ENCODE measurements at regions not wholly inside any gene's neighbourhood (a gene's known extent, or its start where the extent isn't known, plus 50 kb on each side); places are given as distances from the start of the nearest gene placed in this dataset.

DNA sequence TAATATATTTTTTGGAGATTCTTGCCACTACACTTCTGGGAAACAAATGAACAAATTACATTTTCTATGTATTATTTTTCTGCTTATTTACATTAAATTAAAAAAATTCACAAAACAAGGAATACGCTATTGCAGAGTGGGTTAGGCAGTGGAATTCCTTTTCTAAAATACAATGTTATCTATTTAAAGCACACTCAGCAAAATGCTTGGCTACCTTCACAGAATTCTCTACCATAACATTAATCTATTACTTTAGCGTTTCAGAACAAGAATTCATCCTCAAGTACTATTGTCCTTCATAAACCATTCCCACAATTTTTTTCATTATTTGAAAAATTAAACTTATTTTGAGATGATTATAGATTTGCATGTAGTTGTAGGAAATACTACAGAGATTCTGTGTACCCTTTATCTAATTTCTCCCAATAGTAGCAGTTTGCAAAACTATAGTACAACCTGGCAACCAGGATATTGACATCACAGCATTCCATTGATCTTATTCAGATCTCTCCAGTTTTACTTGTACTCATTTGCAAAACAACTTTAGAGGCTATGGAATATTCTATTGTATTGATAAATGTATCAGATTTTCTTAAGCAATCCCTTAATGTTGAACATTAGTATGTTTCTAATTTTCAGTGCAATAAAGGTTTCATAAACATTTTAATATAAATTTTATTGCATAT lies 120.9 kb downstream of the DLEU7 start:
- no peaks in the 10 kb centered on the region for H3K79me2 ChIP-seq (ENCODE audit: control insufficient read depth, insufficient read depth, low read length)
- H3K27me3 ChIP-seq (ENCODE audit: control insufficient read depth, insufficient read depth, low read length), result no peaks in the 10 kb centered on the region
- no peaks in the 10 kb centered on the region for H3K4me1 ChIP-seq (ENCODE audit: control insufficient read depth, extremely low read depth, insufficient read depth, low read length)
- H3K9ac ChIP-seq (ENCODE audit: insufficient read depth, low read length), result no peak overlapping the region
- no peak overlapping the region for H3K4me3 ChIP-seq (replicated peaks in 1 of 4; ENCODE audit: control extremely low read depth in 1 of 4, insufficient read depth in 1 of 4, low read depth in 3 of 4, low read length in 4 of 4)
- no peak overlapping the region for H3K4me2 ChIP-seq (ENCODE audit: extremely low read depth, insufficient read depth, low read length)
- H3K9me3 ChIP-seq (ENCODE audit: control insufficient read depth, insufficient read depth, low read depth, low read length), result no peaks in the 10 kb centered on the region
- no peaks in the 10 kb centered on the region for H3K36me3 ChIP-seq (ENCODE audit: control insufficient read depth, insufficient read depth, low read length)
- DNase-seq (ENCODE audit: low read depth in 2 of 2), result peak in 1 of 2 donors; percentile 31
- no peak for TF ChIP-seq EZH2 (IDR thresholded peaks at IDR 0.05; ENCODE audit: low read length, missing control alignments)
- TF ChIP-seq, protein P1, sequence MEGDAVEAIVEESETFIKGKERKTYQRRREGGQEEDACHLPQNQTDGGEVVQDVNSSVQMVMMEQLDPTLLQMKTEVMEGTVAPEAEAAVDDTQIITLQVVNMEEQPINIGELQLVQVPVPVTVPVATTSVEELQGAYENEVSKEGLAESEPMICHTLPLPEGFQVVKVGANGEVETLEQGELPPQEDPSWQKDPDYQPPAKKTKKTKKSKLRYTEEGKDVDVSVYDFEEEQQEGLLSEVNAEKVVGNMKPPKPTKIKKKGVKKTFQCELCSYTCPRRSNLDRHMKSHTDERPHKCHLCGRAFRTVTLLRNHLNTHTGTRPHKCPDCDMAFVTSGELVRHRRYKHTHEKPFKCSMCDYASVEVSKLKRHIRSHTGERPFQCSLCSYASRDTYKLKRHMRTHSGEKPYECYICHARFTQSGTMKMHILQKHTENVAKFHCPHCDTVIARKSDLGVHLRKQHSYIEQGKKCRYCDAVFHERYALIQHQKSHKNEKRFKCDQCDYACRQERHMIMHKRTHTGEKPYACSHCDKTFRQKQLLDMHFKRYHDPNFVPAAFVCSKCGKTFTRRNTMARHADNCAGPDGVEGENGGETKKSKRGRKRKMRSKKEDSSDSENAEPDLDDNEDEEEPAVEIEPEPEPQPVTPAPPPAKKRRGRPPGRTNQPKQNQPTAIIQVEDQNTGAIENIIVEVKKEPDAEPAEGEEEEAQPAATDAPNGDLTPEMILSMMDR (conservative IDR thresholded peaks at IDR 0.05 in 1 of 2, IDR thresholded peaks at IDR 0.05 in 1 of 2; ENCODE audit: low read depth in 1 of 2, low read length in 2 of 2), result no peak
- H3K27ac ChIP-seq (ENCODE audit: insufficient read depth, low read length), result no peak overlapping the region
- H2AFZ ChIP-seq (ENCODE audit: low read length), result no peak overlapping the region
- no peaks in the 10 kb centered on the region for H4K20me1 ChIP-seq (ENCODE audit: control insufficient read depth, extremely low read depth, insufficient read depth, low read length)

DNA sequence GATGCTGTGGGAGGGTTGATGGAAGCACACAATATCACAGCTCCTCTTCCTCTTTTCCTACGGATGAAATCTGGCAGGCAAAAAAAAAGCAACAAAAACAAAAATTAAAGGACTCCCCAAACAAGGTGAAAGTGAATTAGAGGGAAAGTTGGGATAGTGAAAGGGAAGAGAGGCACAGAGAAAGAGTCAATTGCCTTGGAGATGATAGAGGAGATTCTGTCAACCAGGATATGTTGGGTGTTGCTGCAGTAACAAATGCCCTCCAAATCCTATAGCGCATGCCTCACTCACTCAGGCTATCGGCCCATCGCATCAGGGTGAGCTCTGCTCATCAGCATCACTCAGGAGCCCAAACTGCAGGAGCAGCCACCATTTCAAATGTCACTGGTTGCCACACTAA lies 119.1 kb downstream of the DLEU7 start:
- no peak overlapping the region for H3K4me2 ChIP-seq (ENCODE audit: extremely low read depth, insufficient read depth, low read length)

GRCh38 chr13:50724913-50725312 lies 118.6 kb downstream of the DLEU7 start:
- no peaks in the 10 kb centered on the region for H3K36me3 ChIP-seq (ENCODE audit: control insufficient read depth, insufficient read depth, low read length)

More for the DNA sequence above, 119.1 kb downstream of the DLEU7 start:
- Histone ChIP-seq H3K79me2 (ENCODE audit: control insufficient read depth, insufficient read depth, low read length) (no peaks in the 10 kb centered on the region), H3K27ac (ENCODE audit: insufficient read depth, low read length) (no peak overlapping the region), H3K36me3 (ENCODE audit: control insufficient read depth, insufficient read depth, low read length) (no peaks in the 10 kb centered on the region), H3K4me1 (ENCODE audit: control insufficient read depth, extremely low read depth, insufficient read depth, low read length) (no peaks in the 10 kb centered on the region), H3K27me3 (ENCODE audit: control insufficient read depth, insufficient read depth, low read length) (no peaks in the 10 kb centered on the region), H4K20me1 (ENCODE audit: control insufficient read depth, extremely low read depth, insufficient read depth, low read length) (no peaks in the 10 kb centered on the region), H3K4me3 (replicated peaks in 1 of 4; ENCODE audit: control extremely low read depth in 1 of 4, insufficient read depth in 1 of 4, low read depth in 3 of 4, low read length in 4 of 4) (no peak overlapping the region), H2AFZ (ENCODE audit: low read length) (no peak overlapping the region), H3K9me3 (ENCODE audit: control insufficient read depth, insufficient read depth, low read depth, low read length) (no peaks in the 10 kb centered on the region), H3K9ac (ENCODE audit: insufficient read depth, low read length) (no peak overlapping the region)
- DNase-seq (ENCODE audit: low read depth in 2 of 2), result no peak
- TF ChIP-seq, protein P1 (conservative IDR thresholded peaks at IDR 0.05 in 1 of 2, IDR thresholded peaks at IDR 0.05 in 1 of 2; ENCODE audit: low read depth in 1 of 2, low read length in 2 of 2), result no peak
- no peak for TF ChIP-seq EZH2 (IDR thresholded peaks at IDR 0.05; ENCODE audit: low read length, missing control alignments)

More at GRCh38 chr13:50724913-50725312, 118.6 kb downstream of the DLEU7 start:
- no peak overlapping the region for H3K4me3 ChIP-seq (replicated peaks in 1 of 4; ENCODE audit: control extremely low read depth in 1 of 4, insufficient read depth in 1 of 4, low read depth in 3 of 4, low read length in 4 of 4)
- no peaks in the 10 kb centered on the region for H3K9me3 ChIP-seq (ENCODE audit: control insufficient read depth, insufficient read depth, low read depth, low read length)
- H3K79me2 ChIP-seq (ENCODE audit: control insufficient read depth, insufficient read depth, low read length), result no peaks in the 10 kb centered on the region
- TF ChIP-seq, protein P1 (conservative IDR thresholded peaks at IDR 0.05 in 1 of 2, IDR thresholded peaks at IDR 0.05 in 1 of 2; ENCODE audit: low read depth in 1 of 2, low read length in 2 of 2), result no peak
- no peak for TF ChIP-seq EZH2 (IDR thresholded peaks at IDR 0.05; ENCODE audit: low read length, missing control alignments)
- no peak overlapping the region for H2AFZ ChIP-seq (ENCODE audit: low read length)
- H3K27ac ChIP-seq (ENCODE audit: insufficient read depth, low read length), result no peak overlapping the region
- H3K9ac ChIP-seq (ENCODE audit: insufficient read depth, low read length), result no peak overlapping the region
- no peak for DNase-seq (ENCODE audit: low read depth in 2 of 2)
- H3K27me3 ChIP-seq (ENCODE audit: control insufficient read depth, insufficient read depth, low read length), result no peaks in the 10 kb centered on the region
- no peaks in the 10 kb centered on the region for H3K4me1 ChIP-seq (ENCODE audit: control insufficient read depth, extremely low read depth, insufficient read depth, low read length)
- H3K4me2 ChIP-seq (ENCODE audit: extremely low read depth, insufficient read depth, low read length), result no peak overlapping the region
- no peaks in the 10 kb centered on the region for H4K20me1 ChIP-seq (ENCODE audit: control insufficient read depth, extremely low read depth, insufficient read depth, low read length)

Data from fibroblast of lung (primary cell).